HL-60 (cell line): ENCODE measurements at regions not wholly inside any gene's neighbourhood (a gene's known extent, or its start where the extent isn't known, plus 50 kb on each side); places are given as distances from the start of the nearest gene placed in this dataset.

Experiments
- DNase-seq, 2 experiments: peaks; one replicate each; pipeline ENCODE4 v3.0.0-alpha.2; 2010 to 2020; ENCODE audit warnings: low read depth in 1 of 2, low spot score in 1 of 2
- H3K27ac ChIP-seq: fragments of 250-450 bp; sonication (Bioruptor Pico); replicated peaks from 2 replicates; pipeline ENCODE4 v1.5.1; 2020; ENCODE audit warnings: mild to moderate bottlenecking, moderate library complexity
- H3K27me3 ChIP-seq: fragments of 250-450 bp; sonication (Bioruptor Pico); 2 replicates; pipeline ENCODE4 v1.5.1; 2021; ENCODE audit warnings: mild to moderate bottlenecking, moderate library complexity; ENCODE audit not compliant: insufficient read depth, poor library complexity, severe bottlenecking
- H3K4me3 ChIP-seq: replicated peaks from 2 replicates; pipeline ENCODE4 v1.5.1; 2011; ENCODE audit warnings: mild to moderate bottlenecking, control low read depth, low read length; ENCODE audit not compliant: insufficient read depth
- CTCF ChIP-seq: IDR thresholded peaks from one replicate; pipeline ENCODE4 v1.5.1; 2011; ENCODE audit warnings: low read length, control low read depth, inconsistent platforms; ENCODE audit not compliant: insufficient read depth
- GABPA ChIP-seq: IDR thresholded peaks from 2 replicates; pipeline ENCODE4 v1.6.1; 2012; ENCODE audit warnings: low read depth
- POLR2AphosphoS5 ChIP-seq: IDR thresholded peaks from 2 replicates; pipeline ENCODE4 v1.6.1; 2012; ENCODE audit warnings: low read depth
- REST ChIP-seq: IDR thresholded peaks from 2 replicates; pipeline ENCODE4 v1.6.1; 2012; ENCODE audit warnings: low read depth; ENCODE audit not compliant: insufficient replicate concordance
- SPI1 ChIP-seq: IDR thresholded peaks from 2 replicates; pipeline ENCODE4 v1.6.1; 2012; ENCODE audit warnings: low read depth, mild to moderate bottlenecking, borderline replicate concordance

GRCh38 chr2:189261431-189261841 lies 81.9 kb upstream of the COL5A2 start:
- no peak for DNase-seq
- no peak for TF ChIP-seq REST
- H3K27me3 ChIP-seq = no peaks in the 10 kb centered on the region
- H3K27ac ChIP-seq = no peak overlapping the region
- no peak overlapping the region for H3K4me3 ChIP-seq

- TF ChIP-seq GABPA (no peak), CTCF (no peak), SPI1 (no peak), REST (no peak), POLR2AphosphoS5 (no peak)
- H3K27me3 ChIP-seq = no peaks in the 10 kb centered on the region
- DNase-seq = no peak
- no peak overlapping the region for H3K27ac ChIP-seq
- no peak overlapping the region for H3K4me3 ChIP-seq
Measured at GRCh38 chr2:189261916-189262315, 82.4 kb upstream of the COL5A2 start.

- H3K4me3 ChIP-seq = no peak overlapping the region
- H3K27ac ChIP-seq = no peak overlapping the region
- no peaks in the 10 kb centered on the region for H3K27me3 ChIP-seq
- no peak for DNase-seq
- no peak for TF ChIP-seq CTCF
- TF ChIP-seq REST = no peak
- TF ChIP-seq POLR2AphosphoS5 = no peak
- TF ChIP-seq GABPA = no peak
- no peak for TF ChIP-seq SPI1
Measured at GRCh38 chr2:189265696-189266320, 86.2 kb upstream of the COL5A2 start.

- DNase-seq = no peak
- TF ChIP-seq REST = no peak
- H3K27ac ChIP-seq = no peak overlapping the region
- H3K27me3 ChIP-seq = no peaks in the 10 kb centered on the region
- H3K4me3 ChIP-seq = no peak overlapping the region
Measured at GRCh38 chr2:189267491-189267890, 87.9 kb upstream of the COL5A2 start.
